H9 (cell line): ENCODE measurements at regions not wholly inside any gene's neighbourhood (a gene's known extent, or its start where the extent isn't known, plus 50 kb on each side); places are given as distances from the start of the nearest gene placed in this dataset.

Experiments used
- DNase-seq: peaks from one replicate; pipeline ENCODE4 v3.0.0-alpha.2; 2017
- H2AFZ ChIP-seq: one replicate; pipeline ENCODE4 v1.6.1; 2013; ENCODE audit warnings: mild to moderate bottlenecking, low read length, control low read depth, moderate library complexity
- H2AK5ac ChIP-seq: 2 replicates; pipeline ENCODE4 v1.6.1; 2013; ENCODE audit warnings: low read length, control low read depth, mixed read lengths; ENCODE audit not compliant: insufficient read length
- H2BK120ac ChIP-seq: one replicate; pipeline ENCODE4 v1.6.1; 2013; ENCODE audit warnings: low read depth, mild to moderate bottlenecking, low read length, control low read depth, inconsistent platforms; ENCODE audit not compliant: poor library complexity, severe bottlenecking
- H2BK12ac ChIP-seq: 2 replicates; pipeline ENCODE4 v1.6.1; 2013; ENCODE audit warnings: low read length, control low read depth, mixed read lengths, low read depth; ENCODE audit not compliant: insufficient read length
- H2BK15ac ChIP-seq: 2 replicates; pipeline ENCODE4 v1.6.1; 2013; ENCODE audit warnings: low read depth, low read length, control low read depth
- H2BK20ac ChIP-seq: one replicate; pipeline ENCODE4 v1.6.1; 2013; ENCODE audit warnings: low read depth, mild to moderate bottlenecking, low read length, control low read depth, inconsistent platforms; ENCODE audit not compliant: poor library complexity, severe bottlenecking
- H2BK5ac ChIP-seq: 2 replicates; pipeline ENCODE4 v1.6.1; 2013; ENCODE audit warnings: low read length, control low read depth, mixed read lengths; ENCODE audit not compliant: insufficient read length
- H3K14ac ChIP-seq: 2 replicates; pipeline ENCODE4 v1.6.1; 2013; ENCODE audit warnings: low read length, control low read depth; ENCODE audit not compliant: insufficient read depth
- H3K18ac ChIP-seq: 2 replicates; pipeline ENCODE4 v1.6.1; 2013; ENCODE audit warnings: low read depth, mild to moderate bottlenecking, mixed read lengths, low read length, control low read depth; ENCODE audit not compliant: insufficient read length
- H3K23ac ChIP-seq: 2 replicates; pipeline ENCODE4 v1.6.1; 2013; ENCODE audit warnings: low read length, control low read depth, mixed read lengths, low read depth; ENCODE audit not compliant: insufficient read length
- H3K23me2 ChIP-seq: 2 replicates; pipeline ENCODE4 v1.6.1; 2013; ENCODE audit warnings: low read depth, mild to moderate bottlenecking, mixed read lengths, low read length, control low read depth; ENCODE audit not compliant: insufficient read length, poor library complexity, severe bottlenecking
- H3K27ac ChIP-seq: 2 replicates; pipeline ENCODE4 v1.5.1; 2013; ENCODE audit warnings: low read length, control low read depth, mixed read lengths, low read depth; ENCODE audit not compliant: insufficient read length
- H3K27me3 ChIP-seq: 2 replicates; pipeline ENCODE4 v1.6.1; 2013; ENCODE audit warnings: low read length, control low read depth, inconsistent platforms; ENCODE audit not compliant: insufficient read depth
- H3K4ac ChIP-seq: 2 replicates; pipeline ENCODE4 v1.6.1; 2013; ENCODE audit warnings: low read depth, mild to moderate bottlenecking, control low read depth, inconsistent platforms, low read length, moderate library complexity
- H3K4me1 ChIP-seq: 2 replicates; pipeline ENCODE4 v1.6.1; 2013; ENCODE audit warnings: low read length, control low read depth, inconsistent platforms; ENCODE audit not compliant: insufficient read depth
- H3K4me2 ChIP-seq: 2 replicates; pipeline ENCODE4 v1.6.1; 2013; ENCODE audit warnings: low read length, control low read depth, mixed read lengths; ENCODE audit not compliant: insufficient read length, insufficient read depth
- H3K56ac ChIP-seq: 2 replicates; pipeline ENCODE4 v1.6.1; 2013; ENCODE audit warnings: low read depth, mild to moderate bottlenecking, mixed read lengths, low read length, control low read depth; ENCODE audit not compliant: insufficient read length
- H3K79me1 ChIP-seq: 2 replicates; pipeline ENCODE4 v1.6.1; 2013; ENCODE audit warnings: low read depth, mild to moderate bottlenecking, moderate library complexity, low read length, control low read depth, inconsistent platforms; ENCODE audit not compliant: insufficient read depth, poor library complexity, severe bottlenecking
- H3K79me2 ChIP-seq: 2 replicates; pipeline ENCODE4 v1.6.1; 2013; ENCODE audit warnings: low read length, control low read depth, inconsistent platforms; ENCODE audit not compliant: insufficient read depth
- H3K9ac ChIP-seq: 2 replicates; pipeline ENCODE4 v1.6.1; 2013; ENCODE audit warnings: low read length, control low read depth, mixed read lengths; ENCODE audit not compliant: insufficient read length; ENCODE audit errors: extremely low read depth
- H3K9me3 ChIP-seq: one replicate; pipeline ENCODE4 v1.6.1; 2013; ENCODE audit warnings: low read depth, low read length, inconsistent platforms; ENCODE audit not compliant: control insufficient read depth
- H3T11ph ChIP-seq: one replicate; pipeline ENCODE4 v1.6.1; 2013; ENCODE audit warnings: mild to moderate bottlenecking, low read length, control low read depth, inconsistent platforms
- H4K20me1 ChIP-seq: one replicate; pipeline ENCODE4 v1.6.1; 2013; ENCODE audit not compliant: control insufficient read depth, insufficient read length, insufficient read depth
- H4K5ac ChIP-seq: 2 replicates; pipeline ENCODE4 v1.6.1; 2013; ENCODE audit warnings: low read depth, mild to moderate bottlenecking, mixed read lengths, low read length, control low read depth; ENCODE audit not compliant: insufficient read length
- H4K8ac ChIP-seq: replicated peaks from 2 replicates; pipeline ENCODE4 v1.6.1; 2013; ENCODE audit warnings: low read length, control low read depth, mixed read lengths, low read depth; ENCODE audit not compliant: insufficient read length
- H4K91ac ChIP-seq: 2 replicates; pipeline ENCODE4 v1.6.1; 2013; ENCODE audit warnings: low read depth, mild to moderate bottlenecking, moderate library complexity, mixed read lengths, low read length, control low read depth; ENCODE audit not compliant: insufficient read length
- H3K27ac Mint-ChIP-seq, 3 experiments: 2 replicates in 2 of 3; 3 replicates in 1 of 3; pipeline ENCODE4 v1.8.0; 2020 to 2021; ENCODE audit warnings: mixed read lengths in 3 of 3, mild to moderate bottlenecking in 1 of 3, moderate library complexity in 1 of 3
- H3K27me3 Mint-ChIP-seq: 2 replicates; pipeline ENCODE4 v1.8.0; 2021; ENCODE audit warnings: low read depth, mild to moderate bottlenecking, moderate library complexity, mixed read lengths
- H3K36me3 Mint-ChIP-seq, 3 experiments: 2 replicates in 2 of 3; 3 replicates in 1 of 3; pipeline ENCODE4 v1.8.0; 2020 to 2021; ENCODE audit warnings: low read depth in 3 of 3, mixed read lengths in 3 of 3; ENCODE audit not compliant: insufficient read depth in 1 of 3
- H3K4me1 Mint-ChIP-seq, 2 experiments: 2 replicates each; pipeline ENCODE4 v1.8.0; 2020; ENCODE audit warnings: mixed read lengths in 2 of 2
- H3K4me3 Mint-ChIP-seq, 2 experiments: 2 replicates in 1 of 2; 3 replicates in 1 of 2; pipeline ENCODE4 v1.8.0; 2020 to 2021; ENCODE audit warnings: mild to moderate bottlenecking in 2 of 2, mixed read lengths in 2 of 2, moderate library complexity in 1 of 2
- H3K9me3 Mint-ChIP-seq, 2 experiments: 2 replicates in 1 of 2; 3 replicates in 1 of 2; pipeline ENCODE4 v1.8.0; 2020; ENCODE audit warnings: mild to moderate bottlenecking in 2 of 2, mixed read lengths in 2 of 2, moderate library complexity in 1 of 2
- CTCF ChIP-seq: fragments of 200-600 bp; sonication (generic); conservative IDR thresholded peaks from 3 replicates; pipeline ENCODE4 v1.8.0; 2021; ENCODE audit warnings: antibody characterized with exemption, mild to moderate bottlenecking
- WGBS: extraction: QIAGEN DNeasy Blood & Tissue Kit; methylation state at CpG from one replicate; pipeline ENCODE4 v1.1.7; 2013; ENCODE audit warnings: missing lambda C conversion rate, low lambda C conversion rate, mixed read lengths; ENCODE audit not compliant: insufficient read length; ENCODE audit errors: extremely low coverage; 5-methylcytosine and 5-hydroxymethylcytosine counted together

GRCh38 chr7:121504482-121504881 is 108.4 kb upstream of the FAM3C start:
- Histone ChIP-seq H3K4ac (no peak overlapping the region), H2BK5ac (no peak overlapping the region), H3K9ac (no peak overlapping the region), H2BK20ac (no peak overlapping the region), H2AK5ac (no peak overlapping the region), H2AFZ (no peak overlapping the region), H3K27me3 (no peaks in the 10 kb centered on the region), H2BK120ac (no peak overlapping the region), H2BK15ac (no peak overlapping the region), H3K79me1 (no peaks in the 10 kb centered on the region), H4K20me1 (no peaks in the 10 kb centered on the region), H2BK12ac (no peak overlapping the region), H4K5ac (no peak overlapping the region), H3K23ac (no peak overlapping the region), H3K27ac (peak overlapping the region; percentile 42), H3K14ac (no peak overlapping the region), H3K56ac (no peak overlapping the region), H3K79me2 (no peaks in the 10 kb centered on the region), H3K4me2 (no peak overlapping the region), H4K8ac (no peak overlapping the region), H3K9me3 (peaks cover 17% of the 10 kb centered on the region), H3T11ph (no peak overlapping the region), H3K23me2 (no peaks in the 10 kb centered on the region), H3K4me1 (no peaks in the 10 kb centered on the region), H3K18ac (no peak overlapping the region), H4K91ac (no peak overlapping the region)
- Mint-ChIP-seq H3K27ac (no peak overlapping the region), H3K4me1 (peaks cover 8 to 10% of the 10 kb centered on the region in 2 experiments), H3K27me3 (0 out of 2 replicates have a peak, but pooled peaks cover 2% of the 10 kb centered on the region), H3K4me3 (no peak overlapping the region), H3K9me3 (peaks cover 30 to 37% of the 10 kb centered on the region in 2 experiments), H3K36me3 (peaks cover 20 to 50% (median 39%) of the 10 kb centered on the region in 3 experiments)
- DNase-seq: peak; percentile 63
- no CpG with 5 or more reads among the region's 4 CpGs for WGBS
- TF ChIP-seq CTCF: no peak
